H9 (cell line): ENCODE measurements at regions not wholly inside any gene's neighbourhood (a gene's known extent, or its start where the extent isn't known, plus 50 kb on each side); places are given as distances from the start of the nearest gene placed in this dataset.

Source experiments
- DNase-seq: peaks from one replicate; pipeline ENCODE4 v3.0.0-alpha.2; 2017
- H2AFZ ChIP-seq: one replicate; pipeline ENCODE4 v1.6.1; 2013; ENCODE audit warnings: mild to moderate bottlenecking, low read length, control low read depth, moderate library complexity
- H2AK5ac ChIP-seq: 2 replicates; pipeline ENCODE4 v1.6.1; 2013; ENCODE audit warnings: low read length, control low read depth, mixed read lengths; ENCODE audit not compliant: insufficient read length
- H2BK120ac ChIP-seq: one replicate; pipeline ENCODE4 v1.6.1; 2013; ENCODE audit warnings: low read depth, mild to moderate bottlenecking, low read length, control low read depth, inconsistent platforms; ENCODE audit not compliant: poor library complexity, severe bottlenecking
- H2BK12ac ChIP-seq: 2 replicates; pipeline ENCODE4 v1.6.1; 2013; ENCODE audit warnings: low read length, control low read depth, mixed read lengths, low read depth; ENCODE audit not compliant: insufficient read length
- H2BK15ac ChIP-seq: 2 replicates; pipeline ENCODE4 v1.6.1; 2013; ENCODE audit warnings: low read depth, low read length, control low read depth
- H2BK20ac ChIP-seq: one replicate; pipeline ENCODE4 v1.6.1; 2013; ENCODE audit warnings: low read depth, mild to moderate bottlenecking, low read length, control low read depth, inconsistent platforms; ENCODE audit not compliant: poor library complexity, severe bottlenecking
- H2BK5ac ChIP-seq: 2 replicates; pipeline ENCODE4 v1.6.1; 2013; ENCODE audit warnings: low read length, control low read depth, mixed read lengths; ENCODE audit not compliant: insufficient read length
- H3K14ac ChIP-seq: 2 replicates; pipeline ENCODE4 v1.6.1; 2013; ENCODE audit warnings: low read length, control low read depth; ENCODE audit not compliant: insufficient read depth
- H3K18ac ChIP-seq: 2 replicates; pipeline ENCODE4 v1.6.1; 2013; ENCODE audit warnings: low read depth, mild to moderate bottlenecking, mixed read lengths, low read length, control low read depth; ENCODE audit not compliant: insufficient read length
- H3K23ac ChIP-seq: 2 replicates; pipeline ENCODE4 v1.6.1; 2013; ENCODE audit warnings: low read length, control low read depth, mixed read lengths, low read depth; ENCODE audit not compliant: insufficient read length
- H3K23me2 ChIP-seq: 2 replicates; pipeline ENCODE4 v1.6.1; 2013; ENCODE audit warnings: low read depth, mild to moderate bottlenecking, mixed read lengths, low read length, control low read depth; ENCODE audit not compliant: insufficient read length, poor library complexity, severe bottlenecking
- H3K27ac ChIP-seq: 2 replicates; pipeline ENCODE4 v1.5.1; 2013; ENCODE audit warnings: low read length, control low read depth, mixed read lengths, low read depth; ENCODE audit not compliant: insufficient read length
- H3K27me3 ChIP-seq: 2 replicates; pipeline ENCODE4 v1.6.1; 2013; ENCODE audit warnings: low read length, control low read depth, inconsistent platforms; ENCODE audit not compliant: insufficient read depth
- H3K4ac ChIP-seq: 2 replicates; pipeline ENCODE4 v1.6.1; 2013; ENCODE audit warnings: low read depth, mild to moderate bottlenecking, control low read depth, inconsistent platforms, low read length, moderate library complexity
- H3K4me1 ChIP-seq: 2 replicates; pipeline ENCODE4 v1.6.1; 2013; ENCODE audit warnings: low read length, control low read depth, inconsistent platforms; ENCODE audit not compliant: insufficient read depth
- H3K4me2 ChIP-seq: 2 replicates; pipeline ENCODE4 v1.6.1; 2013; ENCODE audit warnings: low read length, control low read depth, mixed read lengths; ENCODE audit not compliant: insufficient read length, insufficient read depth
- H3K56ac ChIP-seq: 2 replicates; pipeline ENCODE4 v1.6.1; 2013; ENCODE audit warnings: low read depth, mild to moderate bottlenecking, mixed read lengths, low read length, control low read depth; ENCODE audit not compliant: insufficient read length
- H3K79me1 ChIP-seq: 2 replicates; pipeline ENCODE4 v1.6.1; 2013; ENCODE audit warnings: low read depth, mild to moderate bottlenecking, moderate library complexity, low read length, control low read depth, inconsistent platforms; ENCODE audit not compliant: insufficient read depth, poor library complexity, severe bottlenecking
- H3K79me2 ChIP-seq: 2 replicates; pipeline ENCODE4 v1.6.1; 2013; ENCODE audit warnings: low read length, control low read depth, inconsistent platforms; ENCODE audit not compliant: insufficient read depth
- H3K9ac ChIP-seq: 2 replicates; pipeline ENCODE4 v1.6.1; 2013; ENCODE audit warnings: low read length, control low read depth, mixed read lengths; ENCODE audit not compliant: insufficient read length; ENCODE audit errors: extremely low read depth
- H3K9me3 ChIP-seq: one replicate; pipeline ENCODE4 v1.6.1; 2013; ENCODE audit warnings: low read depth, low read length, inconsistent platforms; ENCODE audit not compliant: control insufficient read depth
- H3T11ph ChIP-seq: one replicate; pipeline ENCODE4 v1.6.1; 2013; ENCODE audit warnings: mild to moderate bottlenecking, low read length, control low read depth, inconsistent platforms
- H4K20me1 ChIP-seq: one replicate; pipeline ENCODE4 v1.6.1; 2013; ENCODE audit not compliant: control insufficient read depth, insufficient read length, insufficient read depth
- H4K5ac ChIP-seq: 2 replicates; pipeline ENCODE4 v1.6.1; 2013; ENCODE audit warnings: low read depth, mild to moderate bottlenecking, mixed read lengths, low read length, control low read depth; ENCODE audit not compliant: insufficient read length
- H4K8ac ChIP-seq: replicated peaks from 2 replicates; pipeline ENCODE4 v1.6.1; 2013; ENCODE audit warnings: low read length, control low read depth, mixed read lengths, low read depth; ENCODE audit not compliant: insufficient read length
- H4K91ac ChIP-seq: 2 replicates; pipeline ENCODE4 v1.6.1; 2013; ENCODE audit warnings: low read depth, mild to moderate bottlenecking, moderate library complexity, mixed read lengths, low read length, control low read depth; ENCODE audit not compliant: insufficient read length
- H3K27ac Mint-ChIP-seq, 3 experiments: 2 replicates in 2 of 3; 3 replicates in 1 of 3; pipeline ENCODE4 v1.8.0; 2020 to 2021; ENCODE audit warnings: mixed read lengths in 3 of 3, mild to moderate bottlenecking in 1 of 3, moderate library complexity in 1 of 3
- H3K27me3 Mint-ChIP-seq: 2 replicates; pipeline ENCODE4 v1.8.0; 2021; ENCODE audit warnings: low read depth, mild to moderate bottlenecking, moderate library complexity, mixed read lengths
- H3K36me3 Mint-ChIP-seq, 3 experiments: 2 replicates in 2 of 3; 3 replicates in 1 of 3; pipeline ENCODE4 v1.8.0; 2020 to 2021; ENCODE audit warnings: low read depth in 3 of 3, mixed read lengths in 3 of 3; ENCODE audit not compliant: insufficient read depth in 1 of 3
- H3K4me1 Mint-ChIP-seq, 2 experiments: 2 replicates each; pipeline ENCODE4 v1.8.0; 2020; ENCODE audit warnings: mixed read lengths in 2 of 2
- H3K4me3 Mint-ChIP-seq, 2 experiments: 2 replicates in 1 of 2; 3 replicates in 1 of 2; pipeline ENCODE4 v1.8.0; 2020 to 2021; ENCODE audit warnings: mild to moderate bottlenecking in 2 of 2, mixed read lengths in 2 of 2, moderate library complexity in 1 of 2
- H3K9me3 Mint-ChIP-seq, 2 experiments: 2 replicates in 1 of 2; 3 replicates in 1 of 2; pipeline ENCODE4 v1.8.0; 2020; ENCODE audit warnings: mild to moderate bottlenecking in 2 of 2, mixed read lengths in 2 of 2, moderate library complexity in 1 of 2
- WGBS: extraction: QIAGEN DNeasy Blood & Tissue Kit; methylation state at CpG from one replicate; pipeline ENCODE4 v1.1.7; 2013; ENCODE audit warnings: missing lambda C conversion rate, low lambda C conversion rate, mixed read lengths; ENCODE audit not compliant: insufficient read length; ENCODE audit errors: extremely low coverage; 5-methylcytosine and 5-hydroxymethylcytosine counted together
- TF ChIP-seq, protein P1 (sequence below): fragments of 200-600 bp; sonication (generic); conservative IDR thresholded peaks from 3 replicates; pipeline ENCODE4 v1.8.0; 2021; ENCODE audit warnings: antibody characterized with exemption, mild to moderate bottlenecking

DNA sequence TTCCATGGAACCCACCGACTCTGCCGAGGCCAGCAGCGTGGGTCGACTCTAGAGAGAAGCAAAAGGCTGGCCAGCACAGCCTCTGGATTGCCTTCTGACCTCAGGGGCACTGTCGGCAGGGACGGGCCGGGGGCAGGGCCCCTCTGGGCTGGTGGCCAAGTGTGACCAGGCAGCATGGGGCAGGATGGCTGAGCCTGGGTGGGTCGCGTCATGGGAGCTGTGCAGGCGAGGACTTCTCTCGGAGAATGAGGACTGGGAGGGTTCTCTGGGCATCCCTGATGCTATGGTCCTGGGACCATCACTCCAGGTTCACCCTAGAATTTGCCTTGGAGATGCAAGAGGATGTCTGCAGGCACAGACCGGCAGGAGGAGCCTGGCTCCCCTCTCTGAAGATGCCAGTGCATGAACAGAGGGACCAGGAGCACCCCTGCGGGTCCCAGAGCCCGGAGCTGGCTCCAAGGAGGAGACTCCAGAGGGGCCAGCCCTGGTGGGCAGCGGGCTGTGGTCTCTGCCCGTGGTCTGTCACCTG, 289.2 kb downstream of the NDUFA10 start:
- DNase-seq, result no peak
- H3K4me3 Mint-ChIP-seq, result no peak overlapping the region

More for the DNA sequence above, 289.2 kb downstream of the NDUFA10 start:
- no peak overlapping the region for H2AK5ac ChIP-seq
- no peaks in the 10 kb centered on the region for H3K9me3 ChIP-seq
- peaks cover 6 to 13% of the 10 kb centered on the region in 2 experiments; a peak in 3 of 4 replicates for H3K4me1 Mint-ChIP-seq
- no peaks in the 10 kb centered on the region for H4K20me1 ChIP-seq
- H4K91ac ChIP-seq, result no peak overlapping the region
- no peak overlapping the region for H3K56ac ChIP-seq
- H3K27ac ChIP-seq, result no peak overlapping the region
- no peaks in the 10 kb centered on the region for H3K27me3 Mint-ChIP-seq
- H3K4me1 ChIP-seq, result no peaks in the 10 kb centered on the region; the same call in 1 of the 2 replicates
- H3K23ac ChIP-seq, result no peak overlapping the region
- H2BK12ac ChIP-seq, result no peak overlapping the region
- no peaks in the 10 kb centered on the region for H3K36me3 Mint-ChIP-seq
- no peak overlapping the region for H4K5ac ChIP-seq
- H2BK20ac ChIP-seq, result no peak overlapping the region
- H3K9me3 Mint-ChIP-seq, result no peaks in the 10 kb centered on the region
- no peak overlapping the region for H3T11ph ChIP-seq
- H3K79me1 ChIP-seq, result no peaks in the 10 kb centered on the region
- no peak overlapping the region for H2BK120ac ChIP-seq
- no CpG with 5 or more reads among the region's 16 CpGs for WGBS
- no peak overlapping the region for H3K4ac ChIP-seq
- H3K79me2 ChIP-seq, result no peaks in the 10 kb centered on the region
- no peak overlapping the region for H3K4me2 ChIP-seq
- TF ChIP-seq, protein P1, sequence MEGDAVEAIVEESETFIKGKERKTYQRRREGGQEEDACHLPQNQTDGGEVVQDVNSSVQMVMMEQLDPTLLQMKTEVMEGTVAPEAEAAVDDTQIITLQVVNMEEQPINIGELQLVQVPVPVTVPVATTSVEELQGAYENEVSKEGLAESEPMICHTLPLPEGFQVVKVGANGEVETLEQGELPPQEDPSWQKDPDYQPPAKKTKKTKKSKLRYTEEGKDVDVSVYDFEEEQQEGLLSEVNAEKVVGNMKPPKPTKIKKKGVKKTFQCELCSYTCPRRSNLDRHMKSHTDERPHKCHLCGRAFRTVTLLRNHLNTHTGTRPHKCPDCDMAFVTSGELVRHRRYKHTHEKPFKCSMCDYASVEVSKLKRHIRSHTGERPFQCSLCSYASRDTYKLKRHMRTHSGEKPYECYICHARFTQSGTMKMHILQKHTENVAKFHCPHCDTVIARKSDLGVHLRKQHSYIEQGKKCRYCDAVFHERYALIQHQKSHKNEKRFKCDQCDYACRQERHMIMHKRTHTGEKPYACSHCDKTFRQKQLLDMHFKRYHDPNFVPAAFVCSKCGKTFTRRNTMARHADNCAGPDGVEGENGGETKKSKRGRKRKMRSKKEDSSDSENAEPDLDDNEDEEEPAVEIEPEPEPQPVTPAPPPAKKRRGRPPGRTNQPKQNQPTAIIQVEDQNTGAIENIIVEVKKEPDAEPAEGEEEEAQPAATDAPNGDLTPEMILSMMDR, result no peak
- H3K23me2 ChIP-seq, result no peaks in the 10 kb centered on the region
- H3K27me3 ChIP-seq, result no peaks in the 10 kb centered on the region
- no peak overlapping the region for H4K8ac ChIP-seq
- no peak overlapping the region for H3K9ac ChIP-seq
- no peak overlapping the region for H2BK15ac ChIP-seq
- H3K14ac ChIP-seq, result no peak overlapping the region
- H2BK5ac ChIP-seq, result no peak overlapping the region
- no peak overlapping the region for H2AFZ ChIP-seq
- H3K27ac Mint-ChIP-seq, result no peak overlapping the region
- no peak overlapping the region for H3K18ac ChIP-seq
